AG09319 (cell line): ENCODE measurements at regions not wholly inside any gene's neighbourhood (a gene's known extent, or its start where the extent isn't known, plus 50 kb on each side); places are given as distances from the start of the nearest gene placed in this dataset.

Experiments
- DNase-seq: peaks from one replicate; pipeline ENCODE4 v3.0.0-alpha.2; 2010; ENCODE audit warnings: low read depth; ENCODE audit errors: extremely low read depth
- TF ChIP-seq, protein P1 (sequence below): IDR thresholded peaks from 2 replicates; pipeline ENCODE4 v1.5.1; 2011; ENCODE audit warnings: low read depth, mild to moderate bottlenecking, inconsistent platforms, low read length, moderate library complexity

DNA sequence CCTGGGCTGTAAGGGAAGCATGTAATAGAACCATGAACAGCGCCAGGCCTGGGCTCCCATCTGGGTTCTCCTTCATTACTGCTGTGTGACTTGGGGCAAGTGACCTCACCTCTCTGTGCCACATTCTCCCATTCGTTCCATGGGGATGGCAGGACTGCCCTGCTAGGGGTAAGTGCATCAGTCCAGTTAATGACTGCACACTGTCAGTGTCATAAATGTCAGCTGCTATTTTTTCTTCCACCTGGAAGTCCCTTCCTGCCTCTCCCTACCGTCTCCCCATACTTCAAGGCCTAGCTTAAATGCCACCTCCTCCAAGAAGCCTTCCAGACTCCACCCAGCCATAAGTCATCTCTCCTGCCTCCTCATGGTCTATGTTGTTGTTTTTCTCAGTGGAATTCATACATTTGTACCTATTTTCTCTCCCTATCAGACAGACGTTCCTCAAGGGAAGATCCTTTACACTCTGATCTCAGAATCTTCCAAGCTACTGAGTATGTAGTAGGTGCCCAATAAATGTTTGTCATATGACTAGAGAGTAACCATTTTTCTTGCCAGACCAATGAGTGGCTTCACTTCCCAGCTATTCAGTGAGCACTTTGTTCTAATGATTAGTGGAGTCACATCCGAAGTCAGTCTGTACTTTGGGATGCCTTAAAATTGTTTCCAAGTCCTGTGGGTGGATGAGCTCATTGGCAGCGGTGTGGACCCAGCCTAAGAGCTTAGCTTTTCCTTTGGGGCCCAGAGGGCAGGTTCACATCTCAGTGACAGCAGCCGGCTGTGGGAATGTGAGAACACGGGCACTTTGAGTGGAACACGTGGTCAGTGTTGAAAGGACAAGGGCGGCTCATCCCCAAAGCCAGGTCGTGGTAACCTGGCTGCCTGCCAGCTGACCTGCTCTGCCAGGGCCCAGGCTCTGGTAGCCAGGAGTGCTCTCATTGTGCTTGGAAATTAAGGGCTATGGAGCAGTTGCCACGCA is 147.5 kb upstream of the GSE1 start:
- DNase-seq = peak; percentile 18
- TF ChIP-seq, protein P1, sequence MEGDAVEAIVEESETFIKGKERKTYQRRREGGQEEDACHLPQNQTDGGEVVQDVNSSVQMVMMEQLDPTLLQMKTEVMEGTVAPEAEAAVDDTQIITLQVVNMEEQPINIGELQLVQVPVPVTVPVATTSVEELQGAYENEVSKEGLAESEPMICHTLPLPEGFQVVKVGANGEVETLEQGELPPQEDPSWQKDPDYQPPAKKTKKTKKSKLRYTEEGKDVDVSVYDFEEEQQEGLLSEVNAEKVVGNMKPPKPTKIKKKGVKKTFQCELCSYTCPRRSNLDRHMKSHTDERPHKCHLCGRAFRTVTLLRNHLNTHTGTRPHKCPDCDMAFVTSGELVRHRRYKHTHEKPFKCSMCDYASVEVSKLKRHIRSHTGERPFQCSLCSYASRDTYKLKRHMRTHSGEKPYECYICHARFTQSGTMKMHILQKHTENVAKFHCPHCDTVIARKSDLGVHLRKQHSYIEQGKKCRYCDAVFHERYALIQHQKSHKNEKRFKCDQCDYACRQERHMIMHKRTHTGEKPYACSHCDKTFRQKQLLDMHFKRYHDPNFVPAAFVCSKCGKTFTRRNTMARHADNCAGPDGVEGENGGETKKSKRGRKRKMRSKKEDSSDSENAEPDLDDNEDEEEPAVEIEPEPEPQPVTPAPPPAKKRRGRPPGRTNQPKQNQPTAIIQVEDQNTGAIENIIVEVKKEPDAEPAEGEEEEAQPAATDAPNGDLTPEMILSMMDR = no peak

DNA sequence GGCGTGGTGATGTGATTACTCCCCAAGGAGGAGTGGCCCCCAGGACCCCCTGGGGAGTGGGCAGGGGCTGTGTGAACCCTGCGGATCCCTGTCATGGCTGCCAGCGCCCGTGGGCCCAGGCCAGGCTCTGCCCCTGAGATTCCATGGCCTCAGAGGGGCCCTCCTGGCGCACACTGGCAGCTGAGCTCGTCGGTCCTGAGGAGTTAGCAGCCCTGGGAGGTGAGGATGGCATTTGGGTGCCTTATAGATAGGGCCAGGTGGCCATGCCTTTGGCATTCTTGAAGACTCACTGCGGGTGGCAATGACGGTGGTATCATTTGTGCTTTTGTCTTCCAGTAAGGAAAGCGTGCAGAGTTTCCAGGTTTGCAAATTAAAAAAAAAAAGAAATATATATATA is 146.8 kb upstream of the GSE1 start:
- DNase-seq = no peak
- TF ChIP-seq, protein P1 = no peak

DNA sequence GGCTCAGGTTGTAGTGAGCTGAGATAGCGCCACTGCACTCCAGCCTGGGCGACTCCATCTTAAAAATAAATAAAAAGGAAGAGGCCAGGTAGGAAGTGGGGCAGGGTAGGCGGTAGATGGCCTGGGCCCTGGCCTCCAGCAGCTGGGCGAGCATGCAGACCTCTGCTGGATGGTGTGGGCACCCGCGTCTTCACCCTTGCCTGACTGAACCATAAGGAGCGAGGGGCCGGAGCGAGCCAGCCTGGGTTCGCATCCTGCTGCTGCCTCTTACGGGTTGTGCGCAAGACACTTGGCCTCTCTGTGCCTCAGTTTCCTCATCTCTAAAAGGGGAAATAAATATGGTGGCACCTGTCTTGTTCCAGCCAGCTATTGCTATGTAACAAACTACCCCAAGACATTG is 146.1 kb upstream of the GSE1 start:
- no peak for DNase-seq
- TF ChIP-seq, protein P1 = no peak

- DNase-seq = no peak
- TF ChIP-seq, protein P1 = no peak
Observed at GRCh38 chr16:85469929-85470590, 143.1 kb upstream of the GSE1 start.

DNA sequence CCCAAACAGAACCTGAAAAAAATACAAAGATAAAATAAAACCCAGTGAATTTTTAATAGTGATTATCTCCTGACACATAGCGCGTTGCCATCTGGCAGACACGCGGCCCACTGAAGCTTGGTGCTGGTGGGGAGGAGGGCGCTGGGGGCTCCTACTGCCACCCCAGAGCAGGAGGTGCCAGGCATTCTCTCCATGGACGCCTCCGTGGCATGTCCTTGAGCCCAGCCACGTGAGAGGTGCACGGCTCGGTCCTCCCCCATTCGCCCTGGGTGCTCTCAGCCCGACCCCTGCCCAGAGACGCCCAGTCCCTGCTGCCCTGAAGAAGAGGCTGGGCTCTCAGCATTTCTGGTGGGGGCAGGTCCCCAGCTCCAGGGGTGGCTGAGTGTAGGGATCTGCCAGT is 142.2 kb upstream of the GSE1 start:
- TF ChIP-seq, protein P1 = no peak
- DNase-seq = no peak

DNA sequence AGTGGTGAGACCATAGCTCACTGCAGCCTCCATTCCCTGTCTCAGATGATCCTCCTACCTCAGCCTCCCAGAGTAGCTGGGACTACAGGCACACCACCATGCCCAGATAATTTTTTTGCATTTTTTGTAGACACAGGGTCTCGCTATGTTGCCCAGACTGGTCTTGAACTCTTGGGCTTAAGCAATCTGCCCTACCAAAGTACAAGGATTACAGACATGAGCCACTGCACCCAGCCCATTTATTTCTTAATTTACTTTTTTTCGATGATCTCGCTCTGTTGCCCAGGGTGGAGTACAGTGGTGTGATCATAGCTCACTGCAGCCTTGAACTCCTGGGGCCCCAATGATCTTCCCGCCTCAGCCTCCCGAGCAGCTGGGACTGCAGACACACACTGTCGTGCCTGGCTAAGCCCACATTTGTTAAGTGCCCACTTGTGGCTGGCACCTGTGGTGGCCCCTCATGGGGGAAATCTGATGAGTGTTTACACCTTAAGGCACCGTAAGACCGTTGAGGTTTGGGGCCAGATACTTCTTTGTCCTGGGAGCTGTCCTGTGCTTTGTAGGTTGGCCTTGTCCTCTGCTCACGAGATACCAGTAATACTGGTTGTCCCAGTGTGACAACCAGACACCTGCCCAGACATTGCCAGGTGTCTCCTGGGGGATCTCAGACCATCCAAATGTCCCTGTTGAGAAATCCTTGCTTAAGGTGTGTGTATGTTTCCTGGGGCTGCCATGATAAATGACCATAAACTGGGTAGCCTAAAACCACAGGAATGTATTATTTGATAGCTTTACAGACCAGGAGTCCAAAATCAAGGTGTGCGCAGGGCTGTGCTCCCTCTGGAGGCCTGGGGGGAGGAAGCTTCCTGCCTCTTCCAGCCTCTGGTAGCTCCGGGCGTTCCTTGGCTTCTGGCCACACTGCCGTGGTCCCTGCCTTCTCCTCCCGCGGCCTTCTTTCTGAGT is 141.4 kb upstream of the GSE1 start:
- TF ChIP-seq, protein P1 = no peak
- DNase-seq = no peak
